IMR-90 (cell line): ENCODE measurements at regions not wholly inside any gene's neighbourhood (a gene's known extent, or its start where the extent isn't known, plus 50 kb on each side); places are given as distances from the start of the nearest gene placed in this dataset.

Source experiments
- CEBPB ChIP-seq: IDR thresholded peaks from 2 replicates; pipeline ENCODE4 v1.6.1; 2012; ENCODE audit warnings: low read depth, low read length, improper control_type of control experiment
- CHD1 ChIP-seq: IDR thresholded peaks from 2 replicates; pipeline ENCODE4 v1.6.1; 2012; ENCODE audit warnings: low read depth, low read length, improper control_type of control experiment
- ELK1 ChIP-seq: fragments of 150-350 bp; IDR thresholded peaks from 2 replicates; pipeline ENCODE4 v1.6.1; 2016; ENCODE audit warnings: low read depth, mild to moderate bottlenecking, low read length, moderate library complexity, borderline replicate concordance
- FOS ChIP-seq: fragments of 150-350 bp; IDR thresholded peaks from 2 replicates; pipeline ENCODE4 v1.6.1; 2016; ENCODE audit warnings: low read depth, low read length
- MAZ ChIP-seq: IDR thresholded peaks from 2 replicates; pipeline ENCODE4 v1.6.1; 2012; ENCODE audit warnings: low read depth, mild to moderate bottlenecking, low read length, improper control_type of control experiment, moderate library complexity, borderline replicate concordance
- MXI1 ChIP-seq: IDR thresholded peaks from 2 replicates; pipeline ENCODE4 v1.6.1; 2012; ENCODE audit warnings: low read depth, mild to moderate bottlenecking, low read length, moderate library complexity, borderline replicate concordance
- NFE2L2 ChIP-seq: fragments of 150-350 bp; IDR thresholded peaks from 2 replicates; pipeline ENCODE4 v1.6.1; 2016; ENCODE audit warnings: low read depth, mild to moderate bottlenecking, low read length
- POLR2A ChIP-seq: IDR thresholded peaks from 2 replicates; pipeline ENCODE4 v1.6.1; 2012; ENCODE audit warnings: mild to moderate bottlenecking, low read depth, low read length
- RCOR1 ChIP-seq: IDR thresholded peaks from 2 replicates; pipeline ENCODE4 v1.6.1; 2012; ENCODE audit warnings: mild to moderate bottlenecking, low read length, improper control_type of control experiment; ENCODE audit not compliant: insufficient replicate concordance
- RFX5 ChIP-seq: IDR thresholded peaks from 2 replicates; pipeline ENCODE4 v1.8.0; 2012; ENCODE audit warnings: low read depth, mild to moderate bottlenecking, low read length, moderate library complexity
- TF ChIP-seq, protein P1 (sequence below): conservative IDR thresholded peaks from 2 replicates; pipeline ENCODE4 v1.5.1; 2012; ENCODE audit warnings: mild to moderate bottlenecking, low read depth, low read length, improper control_type of control experiment
- TF ChIP-seq, protein P2 (sequence below): fragments of 150-350 bp; IDR thresholded peaks from 2 replicates; pipeline ENCODE4 v1.6.1; 2017; ENCODE audit warnings: mild to moderate bottlenecking, antibody characterized with exemption, low read length, low read depth

DNA sequence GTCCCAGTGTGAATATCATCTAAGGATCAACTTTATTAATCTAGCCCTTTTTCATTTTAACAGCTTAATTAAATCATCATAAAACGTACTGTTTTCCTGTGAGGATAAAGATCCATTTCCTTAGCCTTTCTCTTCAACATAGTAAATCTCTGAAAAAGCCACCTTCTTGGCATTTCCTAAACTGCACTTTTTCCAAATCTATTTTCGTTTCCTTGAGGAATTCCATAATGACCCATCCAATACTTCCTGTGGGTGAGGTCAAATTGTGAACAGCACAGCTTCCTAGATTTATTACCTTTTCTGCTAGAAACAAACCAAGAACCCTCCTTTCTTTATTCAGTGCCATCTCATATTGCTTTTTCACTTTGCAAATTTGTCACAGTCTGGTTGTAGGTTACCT lies 129.4 kb upstream of the CNTN4 start:
- TF ChIP-seq POLR2A (no peak), CEBPB (no peak), MXI1 (no peak), RCOR1 (no peak), ELK1 (no peak), RFX5 (no peak), MAZ (no peak), NFE2L2 (no peak), FOS (no peak), CHD1 (no peak)
- TF ChIP-seq, protein P1, sequence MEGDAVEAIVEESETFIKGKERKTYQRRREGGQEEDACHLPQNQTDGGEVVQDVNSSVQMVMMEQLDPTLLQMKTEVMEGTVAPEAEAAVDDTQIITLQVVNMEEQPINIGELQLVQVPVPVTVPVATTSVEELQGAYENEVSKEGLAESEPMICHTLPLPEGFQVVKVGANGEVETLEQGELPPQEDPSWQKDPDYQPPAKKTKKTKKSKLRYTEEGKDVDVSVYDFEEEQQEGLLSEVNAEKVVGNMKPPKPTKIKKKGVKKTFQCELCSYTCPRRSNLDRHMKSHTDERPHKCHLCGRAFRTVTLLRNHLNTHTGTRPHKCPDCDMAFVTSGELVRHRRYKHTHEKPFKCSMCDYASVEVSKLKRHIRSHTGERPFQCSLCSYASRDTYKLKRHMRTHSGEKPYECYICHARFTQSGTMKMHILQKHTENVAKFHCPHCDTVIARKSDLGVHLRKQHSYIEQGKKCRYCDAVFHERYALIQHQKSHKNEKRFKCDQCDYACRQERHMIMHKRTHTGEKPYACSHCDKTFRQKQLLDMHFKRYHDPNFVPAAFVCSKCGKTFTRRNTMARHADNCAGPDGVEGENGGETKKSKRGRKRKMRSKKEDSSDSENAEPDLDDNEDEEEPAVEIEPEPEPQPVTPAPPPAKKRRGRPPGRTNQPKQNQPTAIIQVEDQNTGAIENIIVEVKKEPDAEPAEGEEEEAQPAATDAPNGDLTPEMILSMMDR = no peak
- TF ChIP-seq, protein P2, sequence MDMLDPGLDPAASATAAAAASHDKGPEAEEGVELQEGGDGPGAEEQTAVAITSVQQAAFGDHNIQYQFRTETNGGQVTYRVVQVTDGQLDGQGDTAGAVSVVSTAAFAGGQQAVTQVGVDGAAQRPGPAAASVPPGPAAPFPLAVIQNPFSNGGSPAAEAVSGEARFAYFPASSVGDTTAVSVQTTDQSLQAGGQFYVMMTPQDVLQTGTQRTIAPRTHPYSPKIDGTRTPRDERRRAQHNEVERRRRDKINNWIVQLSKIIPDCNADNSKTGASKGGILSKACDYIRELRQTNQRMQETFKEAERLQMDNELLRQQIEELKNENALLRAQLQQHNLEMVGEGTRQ = no peak
